Activated CD4-positive, alpha-beta memory T cell treated with anti-CD3 and anti-CD28 coated beads, Interleukin-2, amount 10 ng/mL, durations not matched to agents 7 days and 5 days (primary cell): ENCODE measurements at regions not wholly inside any gene's neighbourhood (a gene's known extent, or its start where the extent isn't known, plus 50 kb on each side); places are given as distances from the start of the nearest gene placed in this dataset.
"Not testable (repeated sequence)": the region's sequence is repeated elsewhere in the genome, so short reads cannot be mapped to it uniquely, and the experiment has no call there.

Experiments
- CTCF ChIA-PET: fragments of 350-600 bp; sonication (Branson Sonifier 250); formaldehyde crosslinking; loops from one replicate; lab custom pipeline; 2021; ENCODE audit warnings: antibody characterized with exemption, inconsistent platforms; lab: Charles Lee
- POLR2A ChIA-PET: fragments of 350-600 bp; sonication (Branson Sonifier 250); formaldehyde crosslinking; loops from one replicate; lab custom pipeline; 2021; ENCODE audit warnings: antibody characterized with exemption; lab: Charles Lee
- DNase-seq: peaks from one replicate; pipeline ENCODE4 v3.0.0-alpha.2; 2020
- H3K27ac Mint-ChIP-seq: one replicate; pipeline ENCODE4 v1.8.0; 2021; ENCODE audit warnings: mild to moderate bottlenecking, mixed read lengths
- H3K27me3 Mint-ChIP-seq: one replicate; pipeline ENCODE4 v1.8.0; 2021; ENCODE audit warnings: mixed read lengths
- H3K36me3 Mint-ChIP-seq: one replicate; pipeline ENCODE4 v1.8.0; 2021; ENCODE audit warnings: low read depth, mixed read lengths
- H3K4me1 Mint-ChIP-seq: one replicate; pipeline ENCODE4 v1.8.0; 2021; ENCODE audit warnings: mixed read lengths
- H3K4me3 Mint-ChIP-seq: one replicate; pipeline ENCODE4 v1.8.0; 2021; ENCODE audit warnings: mild to moderate bottlenecking, mixed read lengths
- H3K9me3 Mint-ChIP-seq: one replicate; pipeline ENCODE4 v1.8.0; 2021; ENCODE audit warnings: mixed read lengths

- no peaks in the 10 kb centered on the region for H3K36me3 Mint-ChIP-seq
- peaks cover 2% of the 10 kb centered on the region for H3K9me3 Mint-ChIP-seq
- no peaks in the 10 kb centered on the region for H3K4me1 Mint-ChIP-seq
- POLR2A ChIA-PET = no interaction called here
- DNase-seq = no peak
- H3K27ac Mint-ChIP-seq = no peak overlapping the region
- no peaks in the 10 kb centered on the region for H3K27me3 Mint-ChIP-seq
- CTCF ChIA-PET = no interaction called here
- no peak overlapping the region for H3K4me3 Mint-ChIP-seq
Measured at GRCh38 chr4:116724249-116724648, 361.1 kb downstream of the TRAM1L1 start.

- Mint-ChIP-seq H3K9me3 (peaks cover 6% of the 10 kb centered on the region), H3K4me1 (no peaks in the 10 kb centered on the region), H3K36me3 (no peaks in the 10 kb centered on the region), H3K27me3 (no peaks in the 10 kb centered on the region), H3K27ac (no peak overlapping the region), H3K4me3 (no peak overlapping the region)
- CTCF ChIA-PET = no interaction called here
- POLR2A ChIA-PET = no interaction called here
- DNase-seq = no peak
Measured at GRCh38 chr4:116705466-116705865, 379.9 kb downstream of the TRAM1L1 start.

GRCh38 chr4:116702949-116703348 lies 382.4 kb downstream of the TRAM1L1 start:
- Mint-ChIP-seq H3K4me1 (no peaks in the 10 kb centered on the region), H3K36me3 (no peaks in the 10 kb centered on the region), H3K9me3 (peaks cover 11% of the 10 kb centered on the region), H3K27me3 (no peaks in the 10 kb centered on the region), H3K27ac (no peak overlapping the region), H3K4me3 (no peak overlapping the region)
- POLR2A ChIA-PET = no interaction called here
- DNase-seq = no peak
- CTCF ChIA-PET = no interaction called here

- Mint-ChIP-seq H3K27ac (no peak overlapping the region), H3K27me3 (no peaks in the 10 kb centered on the region), H3K4me3 (no peak overlapping the region), H3K4me1 (no peaks in the 10 kb centered on the region), H3K36me3 (no peaks in the 10 kb centered on the region), H3K9me3 (no peaks in the 10 kb centered on the region)
- POLR2A ChIA-PET = no interaction called here
- DNase-seq = no peak
- CTCF ChIA-PET = no interaction called here
Measured at GRCh38 chr4:116688536-116688935, 396.8 kb downstream of the TRAM1L1 start.

GRCh38 chr4:116668190-116668589 lies 417.2 kb downstream of the TRAM1L1 start:
- no peak for DNase-seq
- Mint-ChIP-seq H3K36me3 (no peaks in the 10 kb centered on the region), H3K27ac (no peak overlapping the region), H3K4me3 (no peak overlapping the region), H3K9me3 (peaks cover 3% of the 10 kb centered on the region), H3K27me3 (no peaks in the 10 kb centered on the region), H3K4me1 (no peaks in the 10 kb centered on the region)
- ChIA-PET POLR2A (no interaction called here), CTCF (no interaction called here)

DNA sequence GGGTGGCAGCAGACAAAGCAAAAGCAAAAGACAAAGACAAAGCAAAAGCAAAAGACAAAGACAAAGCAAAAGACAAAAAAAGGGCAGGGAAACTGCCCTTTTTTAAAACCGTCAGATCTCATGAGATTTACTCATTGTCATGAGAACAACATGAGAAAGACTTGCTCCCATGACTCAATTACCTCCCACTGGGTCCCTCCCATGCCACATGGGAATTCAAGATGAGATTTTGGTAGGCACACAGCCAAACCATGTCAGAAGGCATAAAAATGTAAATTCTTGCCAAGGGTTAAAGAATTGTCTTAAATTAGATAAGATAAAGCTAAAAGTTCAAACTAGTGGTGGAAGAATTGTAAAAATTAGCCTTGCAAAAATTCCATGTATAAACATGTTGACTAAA lies 419.7 kb downstream of the TRAM1L1 start:
- no peak overlapping the region for H3K27ac Mint-ChIP-seq
- no peaks in the 10 kb centered on the region for H3K36me3 Mint-ChIP-seq
- DNase-seq = no peak
- no peaks in the 10 kb centered on the region for H3K27me3 Mint-ChIP-seq
- ChIA-PET POLR2A (no interaction called here), CTCF (no interaction called here)
- H3K9me3 Mint-ChIP-seq = peaks cover 3% of the 10 kb centered on the region
- H3K4me1 Mint-ChIP-seq = no peaks in the 10 kb centered on the region
- no peak overlapping the region for H3K4me3 Mint-ChIP-seq

DNA sequence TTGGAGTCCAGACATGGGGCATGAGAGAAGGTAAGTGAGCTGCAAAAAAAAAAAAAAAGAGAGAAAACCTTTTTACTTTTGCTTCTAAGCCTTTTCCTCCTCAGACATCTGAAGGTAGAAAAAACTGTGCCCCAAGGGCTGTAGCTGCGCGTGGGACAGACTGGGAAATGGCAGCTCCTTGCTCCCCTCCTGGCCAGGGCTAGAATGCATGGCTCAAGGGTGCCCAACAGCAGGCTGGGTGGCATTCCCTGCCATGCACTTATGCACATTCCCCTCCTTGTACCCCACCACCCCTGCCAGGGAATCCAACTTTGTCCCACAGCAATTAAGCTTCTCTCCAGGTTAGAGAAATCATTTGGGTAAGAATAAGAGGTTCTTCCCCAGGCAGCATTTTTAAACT lies 421.2 kb downstream of the TRAM1L1 start:
- no peak overlapping the region for H3K4me3 Mint-ChIP-seq
- H3K27ac Mint-ChIP-seq = no peak overlapping the region
- ChIA-PET CTCF (no interaction called here), POLR2A (no interaction called here)
- no peaks in the 10 kb centered on the region for H3K27me3 Mint-ChIP-seq
- no peaks in the 10 kb centered on the region for H3K36me3 Mint-ChIP-seq
- no peak for DNase-seq
- H3K9me3 Mint-ChIP-seq = peaks cover 6% of the 10 kb centered on the region
- H3K4me1 Mint-ChIP-seq = no peaks in the 10 kb centered on the region

- no peaks in the 10 kb centered on the region for H3K36me3 Mint-ChIP-seq
- no peaks in the 10 kb centered on the region for H3K9me3 Mint-ChIP-seq
- H3K27me3 Mint-ChIP-seq = no peaks in the 10 kb centered on the region
- H3K4me1 Mint-ChIP-seq = no peaks in the 10 kb centered on the region
- no peak overlapping the region for H3K4me3 Mint-ChIP-seq
- DNase-seq = no peak
- CTCF ChIA-PET = no interaction called here
- H3K27ac Mint-ChIP-seq = no peak overlapping the region
- POLR2A ChIA-PET = no interaction called here
Measured at GRCh38 chr4:116639070-116639577, 446.3 kb downstream of the TRAM1L1 start.

DNA sequence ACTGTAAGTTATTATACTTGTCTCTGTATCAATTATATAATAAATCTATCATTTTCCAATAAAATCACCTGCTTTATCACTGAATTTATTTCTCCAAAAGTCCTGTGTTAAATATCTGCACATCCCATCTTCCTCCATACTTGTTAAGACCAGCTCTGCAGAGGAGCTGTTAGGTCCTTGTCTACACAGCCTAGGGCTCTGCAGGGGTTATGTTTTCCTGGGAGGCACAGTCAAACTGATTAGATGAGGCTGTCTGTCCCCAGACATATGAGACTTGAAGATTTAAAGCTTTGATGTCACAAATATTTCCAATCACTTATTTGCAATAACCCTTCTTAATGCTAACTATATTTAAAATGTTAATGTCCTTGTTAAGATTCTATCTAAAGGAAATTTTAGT lies 446.8 kb downstream of the TRAM1L1 start:
- Mint-ChIP-seq H3K36me3 (no peaks in the 10 kb centered on the region), H3K27ac (no peak overlapping the region), H3K9me3 (no peaks in the 10 kb centered on the region), H3K27me3 (no peaks in the 10 kb centered on the region), H3K4me1 (no peaks in the 10 kb centered on the region), H3K4me3 (no peak overlapping the region)
- ChIA-PET CTCF (no interaction called here), POLR2A (no interaction called here)
- DNase-seq = no peak

DNA sequence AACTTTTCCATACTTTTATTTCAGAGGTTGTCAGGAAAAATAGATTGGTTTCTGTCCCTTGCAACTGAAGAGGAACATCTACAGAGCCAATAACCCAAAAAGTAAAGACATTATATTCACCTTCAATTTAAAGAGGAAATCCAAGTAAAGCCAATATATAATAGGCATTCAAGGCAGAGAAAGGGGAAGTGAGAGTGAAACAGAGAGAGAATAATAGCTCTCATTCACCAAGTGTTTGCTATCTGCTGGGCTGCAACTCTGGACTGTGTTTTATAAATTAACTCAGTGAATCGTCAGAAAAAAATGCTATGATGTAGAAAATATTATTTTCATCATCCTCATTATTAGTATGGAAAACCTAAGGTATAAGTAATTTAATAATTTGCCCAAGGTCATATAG lies 448.5 kb downstream of the TRAM1L1 start:
- CTCF ChIA-PET = no interaction called here
- Mint-ChIP-seq H3K4me3 (no peak overlapping the region), H3K4me1 (no peaks in the 10 kb centered on the region), H3K27me3 (no peaks in the 10 kb centered on the region), H3K9me3 (no peaks in the 10 kb centered on the region), H3K27ac (no peak overlapping the region), H3K36me3 (no peaks in the 10 kb centered on the region)
- DNase-seq = no peak
- POLR2A ChIA-PET = no interaction called here

DNA sequence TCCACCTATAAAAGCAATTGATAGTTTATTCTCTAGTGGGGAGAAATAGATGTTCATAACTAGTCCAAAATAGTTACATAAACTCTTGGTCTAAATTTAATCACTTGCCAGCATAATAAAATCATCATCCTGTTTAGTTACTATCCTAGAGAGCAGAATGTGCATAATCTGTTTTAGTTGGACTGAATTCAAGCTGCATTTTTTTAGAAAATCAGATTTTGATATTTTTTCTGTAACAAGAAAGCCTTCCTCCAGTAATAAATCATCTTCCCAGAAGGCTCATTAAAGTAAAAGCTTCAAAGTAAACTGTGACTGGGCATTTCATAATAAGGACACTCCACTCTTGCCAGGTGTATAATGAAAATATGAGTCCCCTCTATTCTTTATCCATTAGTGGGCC lies 453.1 kb downstream of the TRAM1L1 start:
- POLR2A ChIA-PET = no interaction called here
- Mint-ChIP-seq H3K36me3 (no peaks in the 10 kb centered on the region), H3K27me3 (no peaks in the 10 kb centered on the region), H3K9me3 (no peaks in the 10 kb centered on the region), H3K4me3 (no peak overlapping the region), H3K4me1 (no peaks in the 10 kb centered on the region), H3K27ac (no peak overlapping the region)
- CTCF ChIA-PET = no interaction called here
- DNase-seq = no peak

DNA sequence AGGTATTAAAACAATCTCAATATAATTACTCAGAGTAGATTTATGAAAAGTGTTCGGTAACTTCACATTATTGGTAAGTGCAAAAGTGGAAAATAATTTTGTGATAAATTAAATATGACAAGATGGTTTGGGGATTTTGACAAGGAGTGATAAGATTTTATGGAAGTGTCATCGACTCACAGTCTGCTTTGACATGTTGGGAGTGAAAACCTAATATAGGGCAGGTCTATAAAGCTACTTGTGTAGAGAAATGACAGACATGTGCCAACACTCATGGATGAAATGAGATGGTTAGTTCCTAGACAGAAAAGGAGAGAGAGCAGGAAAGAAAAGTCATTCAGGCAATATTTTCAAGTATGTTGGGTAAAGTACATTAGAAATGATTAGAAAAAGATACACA lies 456.8 kb downstream of the TRAM1L1 start:
- H3K27me3 Mint-ChIP-seq = no peaks in the 10 kb centered on the region
- no peak overlapping the region for H3K27ac Mint-ChIP-seq
- ChIA-PET POLR2A (no interaction called here), CTCF (no interaction called here)
- peaks cover 2% of the 10 kb centered on the region for H3K9me3 Mint-ChIP-seq
- no peaks in the 10 kb centered on the region for H3K36me3 Mint-ChIP-seq
- no peak for DNase-seq
- H3K4me3 Mint-ChIP-seq = no peak overlapping the region
- no peaks in the 10 kb centered on the region for H3K4me1 Mint-ChIP-seq

DNA sequence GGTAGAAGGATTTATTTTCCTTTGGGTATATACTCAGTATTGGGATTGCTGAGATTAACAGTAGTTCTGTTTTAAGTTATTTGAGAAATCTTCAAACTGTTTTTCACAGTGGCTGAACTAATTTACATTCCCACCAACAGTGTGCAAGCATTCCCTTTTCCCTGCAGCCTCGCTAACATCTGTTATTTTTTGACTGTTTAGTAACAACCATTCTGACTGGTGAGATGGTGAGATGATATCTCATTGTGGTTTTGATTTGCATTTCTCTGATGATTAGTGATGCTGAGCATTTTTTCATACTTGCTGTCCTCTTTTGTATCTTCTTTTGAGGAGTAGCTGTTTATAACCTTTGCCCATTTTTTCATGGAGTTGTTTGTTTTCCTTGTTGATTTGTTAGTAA lies 457.8 kb downstream of the TRAM1L1 start:
- ChIA-PET POLR2A (no interaction called here), CTCF (no interaction called here)
- Mint-ChIP-seq H3K27me3 (no peaks in the 10 kb centered on the region), H3K4me3 (no peak overlapping the region), H3K27ac (no peak overlapping the region), H3K4me1 (no peaks in the 10 kb centered on the region), H3K36me3 (no peaks in the 10 kb centered on the region), H3K9me3 (peaks cover 2% of the 10 kb centered on the region)
- DNase-seq = no peak

DNA sequence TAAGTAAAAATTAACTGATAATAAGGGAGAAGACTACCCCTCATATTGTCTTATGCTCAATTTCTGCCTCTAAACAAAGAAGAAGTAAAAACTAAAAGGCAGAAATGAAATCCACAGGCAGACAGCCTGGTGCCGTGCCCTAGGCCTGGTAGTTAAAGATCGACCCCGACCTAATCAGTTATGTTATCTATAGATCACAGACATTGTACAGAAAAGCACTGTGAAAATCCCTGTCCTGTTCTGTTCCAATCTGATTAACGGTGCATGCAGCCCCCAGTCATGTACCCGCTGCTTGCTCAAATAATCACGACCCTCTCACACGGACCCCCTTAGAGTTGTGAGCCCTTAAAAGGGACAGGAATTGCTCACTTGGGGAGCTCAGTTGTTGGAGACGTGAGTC lies 465.9 kb downstream of the TRAM1L1 start:
- DNase-seq, H3K27ac Mint-ChIP-seq, H3K4me3 Mint-ChIP-seq, H3K27me3 Mint-ChIP-seq, POLR2A ChIA-PET, H3K4me1 Mint-ChIP-seq, H3K9me3 Mint-ChIP-seq, CTCF ChIA-PET, H3K36me3 Mint-ChIP-seq: not testable (repeated sequence)

- no peaks in the 10 kb centered on the region for H3K27me3 Mint-ChIP-seq
- H3K36me3 Mint-ChIP-seq = no peaks in the 10 kb centered on the region
- ChIA-PET CTCF (no interaction called here), POLR2A (no interaction called here)
- H3K4me1 Mint-ChIP-seq = no peaks in the 10 kb centered on the region
- DNase-seq = no peak
- no peak overlapping the region for H3K27ac Mint-ChIP-seq
- no peaks in the 10 kb centered on the region for H3K9me3 Mint-ChIP-seq
- H3K4me3 Mint-ChIP-seq = no peak overlapping the region
Measured at GRCh38 chr4:116618638-116619037, 466.7 kb downstream of the TRAM1L1 start.
